HG03575 (cell line): ENCODE measurements at regions not wholly inside any gene's neighbourhood (a gene's known extent, or its start where the extent isn't known, plus 50 kb on each side); places are given as distances from the start of the nearest gene placed in this dataset.
"Not testable (repeated sequence)": the region's sequence is repeated elsewhere in the genome, so short reads cannot be mapped to it uniquely, and the experiment has no call there.

Experiments
- ATAC-seq: cut with Tn5 transposase; IDR thresholded peaks from one replicate; pipeline ENCODE4 v1.9.1; 2021; ENCODE audit not compliant: unreplicated experiment, insufficient number of reproducible peaks, low FRiP score; ENCODE audit errors: extremely low read depth

DNA sequence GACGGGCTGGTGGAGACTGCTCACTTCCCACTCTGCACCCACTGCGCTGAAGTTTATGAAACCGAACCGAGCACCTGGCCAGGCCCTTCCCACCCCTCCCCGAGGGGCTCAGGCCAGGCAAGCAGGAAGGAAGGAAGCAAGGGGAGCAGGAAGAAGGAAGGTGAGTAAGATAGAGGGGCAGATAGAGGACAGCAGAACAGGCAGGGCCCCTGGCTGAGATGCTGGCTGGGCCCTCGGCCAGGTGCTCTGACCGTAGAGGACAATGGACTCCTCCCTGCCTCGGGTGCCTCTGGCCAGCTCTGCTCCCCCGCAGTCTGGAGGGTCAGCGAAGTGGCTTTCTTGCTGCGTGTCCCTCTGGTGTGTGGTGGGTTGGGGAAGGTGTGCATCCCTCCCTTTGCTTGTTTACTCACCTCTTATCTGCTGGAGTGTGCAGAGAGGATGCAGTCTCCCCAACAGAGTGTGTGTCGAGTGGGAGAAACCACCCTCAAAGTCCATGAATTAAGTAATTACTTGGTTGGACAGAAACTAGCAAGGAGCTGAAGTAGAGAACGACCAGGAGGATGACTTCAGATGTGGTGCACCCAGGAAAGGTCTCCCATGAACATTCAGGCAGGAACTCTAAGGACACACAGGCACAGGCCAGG is 82.8 kb upstream of the PPP2R2D start:
- ATAC-seq: no peak

DNA sequence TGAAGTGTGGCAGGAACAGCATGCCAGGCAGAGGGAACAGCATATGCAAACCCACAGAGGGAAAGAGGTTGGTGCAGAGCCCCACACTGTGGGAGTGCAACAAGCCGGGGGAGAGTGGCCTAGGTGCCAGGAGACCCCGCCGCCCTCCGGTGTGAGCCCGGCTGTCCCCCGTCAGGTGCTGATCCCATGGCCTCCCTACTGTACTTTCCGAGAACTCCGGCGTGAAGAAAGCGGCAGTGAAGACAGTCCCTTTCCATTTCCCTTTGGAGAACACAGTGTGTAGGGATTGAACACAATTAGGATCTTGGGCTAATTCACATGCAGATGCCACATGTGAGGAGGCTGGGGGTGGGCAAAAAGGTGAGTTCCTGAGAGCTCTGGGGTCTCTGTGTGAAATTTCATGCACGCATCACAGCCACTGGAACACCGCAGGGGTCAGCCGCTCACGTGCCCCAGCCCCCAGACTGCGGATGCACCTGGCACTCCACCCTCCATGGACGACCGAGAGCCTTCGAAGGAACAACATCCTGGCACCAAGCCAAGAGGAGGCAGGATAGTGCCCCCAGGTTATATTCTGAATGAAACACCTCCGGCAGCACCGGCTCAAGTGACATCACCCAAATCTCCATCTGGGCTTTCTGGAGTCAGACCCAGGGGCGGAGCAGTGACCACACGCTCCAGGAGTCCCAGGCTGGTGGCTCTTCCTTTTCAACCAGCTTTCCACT is 82.1 kb upstream of the PPP2R2D start:
- ATAC-seq: no peak

DNA sequence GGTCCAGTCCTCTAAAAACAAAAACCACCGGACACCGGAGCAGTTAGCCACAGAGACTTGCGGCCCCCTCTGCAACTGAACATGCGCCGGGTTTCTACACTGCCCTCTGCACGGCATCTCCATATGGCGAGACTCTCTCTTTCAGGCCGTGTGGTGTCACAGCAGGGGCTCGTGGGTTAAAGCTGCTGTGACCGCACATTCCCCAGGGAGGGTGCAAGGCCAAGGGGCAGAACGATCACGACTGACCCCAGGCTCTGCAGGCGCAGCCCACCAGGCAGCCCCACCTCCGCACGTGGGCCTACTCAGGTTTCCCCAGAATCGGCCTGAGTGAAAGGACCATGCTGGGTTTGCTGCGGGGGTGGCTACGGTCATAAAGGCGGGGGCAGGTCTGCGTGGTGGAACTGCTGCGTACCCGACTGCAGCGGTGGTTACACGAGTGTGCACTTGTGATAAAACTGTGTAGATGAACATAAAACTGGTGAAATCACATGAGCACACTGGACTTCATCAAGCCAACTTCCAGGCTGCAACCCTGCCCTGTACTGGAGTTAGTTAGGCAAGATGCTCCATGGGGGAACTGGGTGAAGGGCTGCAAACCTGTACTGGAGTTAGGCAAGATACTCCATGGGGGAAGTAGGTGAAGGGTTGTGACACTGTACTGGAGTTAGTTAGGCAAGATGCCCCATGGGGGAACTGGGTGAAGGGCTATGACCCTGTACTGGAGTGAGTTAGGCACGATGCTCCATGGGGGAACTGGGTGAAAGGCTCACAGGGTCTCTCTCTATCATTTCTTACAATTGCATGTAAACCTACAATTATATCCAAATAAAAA is 81.4 kb upstream of the PPP2R2D start:
- ATAC-seq: no peak

DNA sequence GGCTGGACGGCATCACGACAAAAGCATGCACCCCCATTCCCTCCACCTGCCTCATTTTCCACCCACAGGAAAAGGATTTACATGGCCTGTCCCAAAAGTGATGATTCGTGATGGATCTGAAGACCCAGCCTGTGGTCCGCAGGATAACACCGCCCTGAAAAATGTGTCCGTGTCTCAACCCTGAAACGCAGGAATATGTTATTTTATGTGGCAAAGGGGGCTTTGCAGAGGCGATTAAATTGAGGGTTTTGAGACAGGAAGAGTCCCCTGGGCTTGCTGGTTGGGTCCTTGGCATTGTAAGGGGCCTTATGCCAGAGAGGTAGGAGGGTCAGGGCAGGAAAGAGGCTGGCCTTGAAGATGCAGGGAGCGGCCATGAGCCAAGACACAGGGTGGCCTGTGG is 80.2 kb upstream of the PPP2R2D start:
- ATAC-seq: no peak

DNA sequence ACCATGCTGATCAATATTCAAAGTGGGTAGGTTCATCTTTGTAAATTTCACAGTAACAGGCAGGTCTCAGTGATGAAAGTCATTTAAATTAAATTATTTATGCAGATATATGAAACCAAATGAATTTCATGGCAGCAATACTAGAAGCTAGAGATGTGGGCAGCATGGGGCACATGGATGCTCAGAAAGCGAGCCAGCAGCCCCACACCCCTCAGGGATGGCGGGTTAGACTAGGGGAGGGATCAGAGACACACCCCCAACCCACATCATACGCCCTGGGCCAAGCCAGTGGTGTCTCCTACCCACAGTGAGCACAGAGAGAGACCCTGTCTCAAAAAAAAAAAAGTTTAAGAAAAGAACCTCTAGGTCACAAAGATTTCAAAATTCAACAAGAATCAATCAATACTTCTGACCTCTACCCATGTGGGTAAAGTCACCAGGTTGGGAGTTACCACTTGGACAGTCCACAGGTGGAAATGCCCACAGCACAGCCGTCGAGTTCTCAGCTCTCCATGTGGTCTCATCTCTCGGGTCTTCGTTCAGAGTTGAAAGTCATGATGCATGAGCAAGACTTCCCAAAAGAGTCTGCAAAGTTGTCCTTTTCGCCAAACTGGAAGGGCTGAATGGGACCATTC is 79.3 kb upstream of the PPP2R2D start:
- no peak for ATAC-seq

- ATAC-seq: no peak
These were observed 78.7 kb upstream of the PPP2R2D start for GRCh38 chr10:131822013-131822691.

GRCh38 chr10:131822692-131823245 is 78.0 kb upstream of the PPP2R2D start:
- ATAC-seq: no peak

DNA sequence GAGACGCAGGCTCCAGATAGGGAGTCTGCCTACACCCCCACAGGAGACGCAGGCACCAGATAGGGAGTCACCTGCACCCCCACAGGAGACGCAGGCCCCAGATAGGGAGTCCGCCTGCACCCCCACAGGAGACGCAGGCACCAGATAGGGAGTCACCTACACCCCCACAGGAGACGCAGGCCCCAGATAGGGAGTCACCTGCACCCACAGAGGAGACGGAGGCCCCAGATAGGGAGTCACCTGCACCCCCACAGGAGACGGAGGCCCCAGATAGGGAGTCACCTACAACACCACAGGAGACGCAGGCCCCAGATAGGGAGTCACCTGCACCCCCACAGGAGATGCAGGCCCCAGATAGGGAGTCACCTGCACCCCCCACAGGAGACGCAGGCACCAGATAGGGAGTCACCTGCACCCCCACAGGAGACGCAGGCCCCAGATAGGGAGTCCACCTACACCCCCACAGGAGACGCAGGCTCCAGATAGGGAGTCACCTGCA is 77.2 kb upstream of the PPP2R2D start:
- ATAC-seq: not testable (repeated sequence)

GRCh38 chr10:131824371-131825149 is 76.2 kb upstream of the PPP2R2D start:
- ATAC-seq: no peak

GRCh38 chr10:131825150-131825848 is 75.5 kb upstream of the PPP2R2D start:
- no peak for ATAC-seq

DNA sequence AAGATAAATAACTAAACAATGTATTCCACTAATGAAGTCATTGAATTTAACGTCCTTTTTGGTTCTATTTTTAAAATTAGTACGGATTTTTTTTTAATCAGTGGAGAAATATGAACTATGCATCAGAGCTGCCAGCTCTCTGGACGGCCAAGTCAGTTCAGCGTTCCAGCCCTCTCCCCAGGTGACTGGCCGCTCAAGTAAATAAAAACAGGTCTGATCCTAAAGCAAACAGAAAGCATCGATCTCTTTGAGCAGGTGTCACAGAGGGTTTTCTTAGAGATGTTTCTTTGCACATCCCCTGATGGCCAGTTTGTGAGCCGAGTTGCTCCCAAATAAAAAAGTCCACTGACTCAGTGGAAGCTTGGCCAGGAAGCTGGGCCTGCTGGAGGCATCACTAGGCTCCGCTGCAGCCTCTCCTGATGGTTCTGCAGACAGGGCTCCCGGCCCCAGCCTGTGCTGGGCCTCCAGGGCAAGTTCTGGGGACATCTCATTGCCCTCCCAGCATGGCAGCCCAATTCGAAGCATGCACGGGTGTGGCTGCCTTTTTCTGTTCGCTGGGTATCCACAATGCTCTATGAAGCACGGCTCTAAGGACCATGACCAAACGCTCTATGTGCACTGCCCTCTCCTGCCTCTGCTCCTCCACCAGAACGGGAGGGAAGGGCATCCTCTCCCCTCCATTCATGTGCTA is 74.7 kb upstream of the PPP2R2D start:
- no peak for ATAC-seq

DNA sequence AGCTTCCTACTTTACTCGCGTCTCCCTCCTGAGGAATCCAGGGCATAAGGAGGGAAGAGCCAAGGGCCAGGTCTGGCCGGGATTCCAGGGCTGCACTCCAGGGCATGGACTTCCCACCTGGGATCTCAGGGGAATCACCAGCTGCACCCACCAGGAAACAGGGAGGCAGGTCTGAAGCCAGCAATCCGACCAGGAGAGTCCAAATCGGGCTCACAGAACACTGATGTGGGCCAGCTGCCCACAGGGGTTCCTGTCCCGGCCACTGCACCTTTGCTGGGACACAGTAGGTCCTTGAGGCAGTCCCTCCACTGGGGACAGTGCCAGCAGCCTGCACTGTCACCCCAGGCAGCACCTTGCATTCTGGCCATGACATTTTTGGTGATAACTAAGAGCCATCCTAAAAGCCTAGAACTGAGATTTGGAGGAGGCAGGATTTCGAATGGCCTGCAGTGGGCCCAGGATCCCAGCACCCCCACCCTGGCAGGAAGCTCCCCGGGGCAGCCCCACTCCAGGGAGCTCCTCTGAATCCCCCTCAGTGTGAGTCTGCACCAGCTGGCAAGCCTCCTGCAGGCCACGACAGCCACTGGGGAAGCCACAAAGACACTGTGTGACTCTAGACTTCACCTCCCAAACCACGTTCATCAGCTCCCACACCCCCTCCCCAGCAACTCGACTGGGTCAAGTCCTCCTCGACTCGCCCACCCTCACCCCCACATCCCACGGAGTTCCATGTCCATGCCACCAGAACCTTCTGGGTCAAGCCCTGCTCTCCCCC is 71.5 kb upstream of the PPP2R2D start:
- no peak for ATAC-seq

GRCh38 chr10:131830446-131831130 is 70.2 kb upstream of the PPP2R2D start:
- no peak for ATAC-seq

GRCh38 chr10:131831561-131831960 is 69.2 kb upstream of the PPP2R2D start:
- ATAC-seq: no peak

DNA sequence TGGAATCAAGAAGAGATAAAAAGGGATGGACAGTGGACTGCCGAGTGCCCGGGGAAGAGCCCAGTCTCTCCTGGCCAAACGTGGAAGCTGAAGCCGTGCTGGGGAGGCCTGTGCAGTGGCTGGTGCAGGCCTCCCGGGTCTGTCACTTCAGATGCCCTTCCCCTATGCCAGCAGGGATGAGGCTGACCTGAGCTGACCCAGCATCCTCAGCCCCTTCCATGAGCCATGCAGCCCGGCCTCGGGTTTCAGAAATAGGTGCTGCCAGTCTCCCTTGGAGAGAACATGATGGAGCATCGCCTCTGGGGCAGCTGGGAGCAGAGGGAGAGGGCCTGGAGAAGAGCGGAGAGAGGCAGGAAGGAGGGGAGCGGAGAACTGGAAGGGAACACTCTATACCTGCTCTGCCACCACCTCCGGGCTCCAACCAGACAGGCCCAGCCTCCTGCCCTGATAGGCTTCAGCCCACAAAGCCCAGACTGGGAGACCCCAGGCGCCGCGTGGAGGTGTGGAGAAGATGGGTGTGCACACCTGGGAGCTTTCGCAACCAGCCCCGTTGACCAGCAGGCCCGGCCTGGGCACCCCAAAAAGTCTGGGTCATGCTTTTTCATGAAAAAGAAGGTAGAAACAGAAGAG is 68.6 kb upstream of the PPP2R2D start:
- no peak for ATAC-seq
